HG03520 (cell line): ENCODE measurements at regions not wholly inside any gene's neighbourhood (a gene's known extent, or its start where the extent isn't known, plus 50 kb on each side); places are given as distances from the start of the nearest gene placed in this dataset.
"Not testable (repeated sequence)": the region's sequence is repeated elsewhere in the genome, so short reads cannot be mapped to it uniquely, and the experiment has no call there.

Source experiments
- ATAC-seq: cut with Tn5 transposase; IDR thresholded peaks from one replicate; pipeline ENCODE4 v1.9.1; 2021; ENCODE audit warnings: mild to moderate bottlenecking, moderate library complexity; ENCODE audit not compliant: unreplicated experiment

DNA sequence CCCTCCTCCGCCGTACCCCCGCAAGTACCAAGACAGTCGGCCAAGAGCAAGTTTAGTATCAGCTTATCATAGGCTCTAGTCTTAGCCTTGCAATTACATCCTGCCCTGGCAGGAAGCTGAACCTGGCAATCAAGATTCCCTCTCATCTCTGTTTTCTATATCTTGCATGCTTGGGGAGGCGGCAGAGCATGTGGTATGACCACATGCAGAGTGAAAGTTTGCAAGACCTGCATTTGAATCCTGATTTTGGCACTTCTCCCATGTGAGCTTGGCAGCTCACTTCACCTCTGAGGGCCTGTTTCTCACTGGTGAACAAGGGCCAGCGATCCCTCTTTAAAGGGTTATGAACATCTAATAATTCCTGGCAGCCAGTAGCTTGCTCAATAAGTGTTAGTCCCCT, 106.1 kb upstream of the FRMD4B start:
- ATAC-seq = no peak

DNA sequence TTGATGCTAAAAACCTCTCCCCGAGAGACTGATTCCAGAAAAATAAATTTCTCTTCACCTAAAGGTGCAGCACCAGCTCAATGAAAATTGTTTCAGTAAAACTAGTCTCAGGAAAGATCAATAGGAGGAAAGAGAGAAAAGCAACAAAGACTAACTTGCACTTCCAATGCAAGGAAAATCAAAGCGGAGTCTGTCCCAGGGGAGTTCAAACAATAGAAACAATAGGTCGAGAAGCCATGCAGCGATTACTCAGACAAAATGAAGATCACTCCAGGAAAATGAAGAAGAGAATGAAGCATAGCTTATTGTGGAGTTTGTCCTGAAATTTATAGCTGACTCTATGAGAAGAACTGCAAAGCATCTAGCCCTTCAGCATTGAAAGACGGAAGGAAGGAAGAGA, 105.1 kb upstream of the FRMD4B start:
- no peak for ATAC-seq

DNA sequence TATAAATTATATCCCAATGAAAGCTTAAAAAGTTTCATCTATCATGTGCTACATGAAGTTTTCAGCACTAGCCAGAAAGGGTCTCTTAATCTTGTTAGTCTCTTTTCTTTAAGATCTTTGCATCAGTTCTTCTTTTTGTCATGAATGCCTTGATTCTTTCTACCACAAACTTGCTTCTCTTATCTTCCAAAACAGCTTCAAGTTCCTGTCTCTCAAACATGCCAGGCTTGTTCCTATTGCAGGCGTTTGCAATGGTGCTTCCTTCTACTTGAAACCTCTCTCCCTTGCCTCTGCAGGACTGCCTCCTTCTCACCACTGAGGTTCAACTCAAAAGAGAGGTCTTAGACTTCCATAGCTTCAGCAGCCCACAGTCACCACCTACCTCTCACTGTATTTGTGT, 104.3 kb upstream of the FRMD4B start:
- ATAC-seq = no peak

DNA sequence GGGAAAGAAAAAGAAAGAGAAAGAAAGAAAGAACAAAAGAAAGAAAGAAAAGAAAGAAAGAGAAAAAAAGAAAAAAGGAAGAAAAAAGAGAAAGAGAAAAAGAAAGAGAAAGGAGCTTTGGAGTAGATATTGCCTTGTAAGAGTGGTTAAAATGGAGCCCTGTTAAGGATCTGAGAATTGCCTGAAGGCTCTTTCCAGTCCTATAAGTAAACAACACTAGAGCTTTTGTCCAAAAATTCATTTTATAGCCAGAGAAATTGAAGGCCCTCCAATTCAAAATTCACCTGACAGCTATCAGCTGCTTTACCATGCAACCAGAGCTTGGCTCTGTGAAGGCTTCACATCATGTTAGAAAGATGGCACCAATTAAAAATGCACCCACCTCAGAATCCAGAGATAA, 102.1 kb upstream of the FRMD4B start:
- ATAC-seq = no peak

DNA sequence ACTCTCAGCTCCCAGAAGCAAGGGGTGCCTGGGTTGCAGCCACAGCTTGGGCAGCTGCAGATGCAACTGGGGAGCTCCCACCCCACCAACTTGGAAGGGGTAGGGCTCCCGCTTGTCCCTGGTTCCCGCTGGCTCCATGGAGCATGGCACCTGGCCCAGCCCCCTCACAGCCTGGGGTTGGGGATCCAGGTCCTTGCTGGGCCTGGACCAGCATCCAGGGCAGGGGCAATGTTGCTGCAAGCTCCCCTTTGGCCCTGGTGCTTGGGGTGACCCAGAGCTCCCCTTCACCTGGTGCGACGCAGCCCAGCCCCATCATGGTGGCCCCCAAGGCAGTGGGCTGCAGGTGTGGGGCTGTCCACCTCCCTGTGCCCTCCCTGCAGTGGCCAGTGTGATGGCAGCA, 99.6 kb upstream of the FRMD4B start:
- ATAC-seq = no peak

DNA sequence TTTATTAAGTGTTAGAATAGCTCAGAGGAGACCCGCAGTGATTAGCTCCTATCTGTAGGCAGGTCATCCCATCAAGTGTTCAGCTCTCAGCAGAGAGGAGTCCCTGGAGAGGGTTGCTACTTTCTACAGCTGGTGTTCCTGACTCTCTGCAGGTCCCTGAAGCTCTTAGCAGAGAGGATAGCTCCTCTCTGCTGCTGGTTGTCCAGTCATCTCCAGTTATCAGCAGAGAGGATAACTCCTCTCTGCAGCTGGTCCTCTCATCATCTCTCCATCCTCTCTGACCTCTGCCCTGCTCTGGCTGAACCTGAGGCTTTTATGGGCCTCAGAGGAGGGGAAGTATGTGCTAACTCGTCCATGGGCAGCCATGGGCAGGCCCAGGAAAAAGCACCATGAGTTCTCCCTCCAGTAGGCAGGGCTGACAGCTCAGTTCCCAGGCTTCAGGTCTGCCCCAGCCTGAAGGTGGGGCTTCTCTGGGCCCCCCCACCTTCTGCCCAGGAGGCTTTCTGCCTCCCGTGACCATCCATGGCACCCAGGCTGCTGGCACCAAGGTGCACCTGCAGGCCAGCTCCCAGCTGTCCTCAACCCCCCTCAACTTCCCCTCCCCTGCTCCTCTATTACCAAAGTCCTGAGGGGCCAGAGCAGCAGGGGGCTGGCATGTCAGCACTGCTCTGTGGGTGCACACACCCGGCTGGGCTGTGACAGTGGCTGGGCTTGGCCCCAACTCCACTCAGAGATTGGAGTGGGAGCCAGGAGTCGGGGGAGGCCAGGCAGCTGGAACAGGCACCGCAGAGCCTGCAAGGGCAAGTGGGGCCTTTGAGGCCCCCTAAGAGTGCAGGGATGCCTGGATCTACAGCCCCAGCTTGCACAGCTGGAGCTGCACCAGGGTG, 98.9 kb upstream of the FRMD4B start:
- no peak for ATAC-seq

DNA sequence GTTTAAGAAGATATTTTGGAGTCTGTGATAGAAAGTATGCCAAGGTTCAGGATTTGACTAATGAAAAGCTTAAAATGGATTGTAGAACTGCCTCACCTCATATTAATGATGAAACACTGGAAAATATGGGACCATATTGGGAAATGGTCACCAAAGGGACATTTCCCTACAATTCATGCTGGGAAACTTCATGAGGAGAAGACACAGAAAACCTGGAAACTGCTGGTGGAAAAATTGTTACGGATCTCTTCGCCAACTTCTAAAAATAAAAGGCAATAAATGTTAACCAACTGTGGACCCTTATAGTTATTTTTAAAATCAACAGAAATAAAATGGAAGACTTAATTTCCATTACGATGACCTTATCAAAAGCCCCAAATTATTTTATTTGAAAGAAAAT, 97.6 kb upstream of the FRMD4B start:
- no peak for ATAC-seq

DNA sequence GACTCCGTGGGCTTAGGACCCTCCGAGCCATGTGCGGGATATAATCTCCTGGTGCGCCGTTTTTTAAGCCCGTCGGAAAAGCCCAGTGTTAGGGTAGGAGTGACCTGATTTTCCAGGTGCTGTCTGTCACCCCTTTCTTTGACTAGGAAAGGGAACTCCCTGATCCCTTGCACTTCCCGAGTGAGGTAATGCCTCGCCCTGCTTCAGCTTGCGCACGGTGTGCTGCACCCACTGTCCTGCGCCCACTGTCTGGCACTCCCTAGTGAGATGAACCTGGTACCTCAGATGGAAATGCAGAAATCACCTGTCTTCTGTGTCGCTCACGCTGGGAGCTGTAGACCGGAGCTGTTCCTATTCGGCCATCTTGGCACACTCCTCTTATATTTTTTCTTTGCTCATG, 95.1 kb upstream of the FRMD4B start:
- ATAC-seq = not testable (repeated sequence)

DNA sequence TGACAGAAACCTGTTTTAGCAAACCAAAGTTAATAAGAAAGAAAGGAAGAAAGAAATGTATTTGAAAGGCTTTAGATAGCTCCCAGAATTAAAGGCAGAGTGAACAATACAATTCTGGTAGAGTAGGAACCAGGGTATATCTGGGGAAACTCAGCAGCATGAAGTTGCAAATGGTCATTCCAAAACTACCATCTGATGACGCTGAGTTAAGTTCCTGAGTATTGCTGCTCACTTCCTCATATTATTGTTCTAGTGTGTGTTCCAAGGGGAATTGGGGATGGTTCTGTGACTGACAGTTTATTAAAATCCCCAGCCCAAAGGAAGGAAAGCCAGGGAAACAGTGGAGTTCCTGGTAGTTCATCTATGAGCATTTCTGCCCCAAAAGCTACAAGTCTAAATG, 88.3 kb upstream of the FRMD4B start:
- no peak for ATAC-seq

DNA sequence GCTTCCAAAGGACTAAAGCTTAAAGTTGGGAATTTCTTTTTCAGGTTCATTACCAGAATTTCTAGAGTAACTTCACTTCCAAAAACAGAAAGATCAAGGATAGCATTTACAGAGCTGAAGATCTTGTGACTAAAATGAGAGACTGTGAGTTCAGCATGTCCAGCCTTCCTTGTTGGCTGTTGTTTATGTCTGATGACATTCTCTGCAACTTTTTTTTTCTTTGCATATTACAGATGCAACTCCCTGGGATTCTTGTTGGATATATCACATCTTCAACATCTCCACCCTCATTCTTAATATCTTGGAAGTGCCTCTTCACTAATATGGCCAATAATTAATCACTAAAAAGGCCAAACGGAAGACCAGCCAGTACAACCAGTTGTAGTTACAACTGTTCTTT, 86.2 kb upstream of the FRMD4B start:
- ATAC-seq = no peak

DNA sequence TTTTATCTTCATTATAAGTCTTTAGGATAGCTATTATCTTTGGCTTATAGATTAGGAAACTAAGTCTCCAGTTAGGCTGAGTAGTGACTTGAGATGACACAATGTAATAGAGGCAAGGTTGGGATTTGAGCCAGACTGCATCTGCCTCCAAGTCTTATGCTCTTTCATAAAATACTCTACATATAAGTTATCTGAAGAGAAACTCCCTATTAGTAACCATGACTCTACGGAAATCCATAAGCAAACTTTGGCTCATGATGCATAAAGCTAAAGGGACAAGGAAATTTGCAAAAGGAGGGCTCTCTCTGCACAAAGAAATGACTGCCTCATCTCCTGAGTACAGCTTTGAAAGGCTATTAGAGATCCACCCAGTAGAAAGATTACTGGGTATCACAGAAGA, 77.6 kb upstream of the FRMD4B start:
- ATAC-seq = no peak

DNA sequence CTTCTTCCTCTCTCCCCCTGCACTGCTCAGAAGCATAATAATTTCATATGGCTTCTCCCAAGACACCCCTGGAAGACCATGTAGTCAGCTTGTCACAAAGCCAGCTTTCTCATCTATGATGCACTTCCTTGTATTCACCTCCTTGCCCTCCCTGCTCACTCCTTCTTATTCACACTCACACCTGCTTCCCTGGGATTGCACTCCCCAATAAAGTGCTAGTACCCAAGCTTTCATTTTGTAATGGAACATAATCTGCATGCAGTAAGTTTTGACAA, 76.9 kb upstream of the FRMD4B start:
- no peak for ATAC-seq

DNA sequence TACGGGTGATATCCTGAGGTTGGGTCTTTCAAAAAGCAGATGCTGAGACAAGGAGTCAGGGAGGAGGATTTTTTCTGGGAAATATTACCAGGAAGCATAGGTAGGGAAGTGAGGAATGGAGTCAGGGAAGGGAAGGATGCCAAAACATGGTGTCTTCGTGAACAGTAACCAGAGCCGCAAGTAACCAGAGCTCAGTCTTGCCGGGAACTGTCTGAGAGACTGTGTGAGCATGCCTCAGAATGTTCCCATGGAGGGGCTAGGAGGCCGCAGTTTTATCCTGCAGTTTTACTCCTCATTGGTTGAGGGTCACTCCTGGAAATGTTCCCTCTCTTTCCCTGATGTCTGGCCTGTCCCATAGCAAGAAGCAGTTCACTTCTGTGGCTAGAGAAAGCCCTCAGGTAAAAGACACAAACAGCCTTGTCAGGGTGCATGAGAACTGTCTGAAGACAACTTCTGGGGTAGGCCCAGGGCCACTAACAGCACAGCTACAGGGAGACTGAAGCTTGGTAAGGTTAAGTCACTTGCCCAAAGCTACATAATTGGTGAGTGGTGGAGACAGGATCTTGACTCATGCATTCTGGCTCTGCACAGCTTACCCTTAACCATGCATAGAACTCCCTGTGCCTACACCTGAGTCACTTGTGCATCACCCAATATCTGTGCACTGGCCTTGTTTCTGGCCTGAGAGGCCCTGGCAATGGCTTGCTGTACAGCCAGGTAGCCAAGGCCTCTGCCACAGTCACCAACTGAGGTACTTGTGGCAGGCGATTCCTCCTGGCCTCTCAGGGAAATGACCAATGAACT, 76.3 kb upstream of the FRMD4B start:
- ATAC-seq = no peak

DNA sequence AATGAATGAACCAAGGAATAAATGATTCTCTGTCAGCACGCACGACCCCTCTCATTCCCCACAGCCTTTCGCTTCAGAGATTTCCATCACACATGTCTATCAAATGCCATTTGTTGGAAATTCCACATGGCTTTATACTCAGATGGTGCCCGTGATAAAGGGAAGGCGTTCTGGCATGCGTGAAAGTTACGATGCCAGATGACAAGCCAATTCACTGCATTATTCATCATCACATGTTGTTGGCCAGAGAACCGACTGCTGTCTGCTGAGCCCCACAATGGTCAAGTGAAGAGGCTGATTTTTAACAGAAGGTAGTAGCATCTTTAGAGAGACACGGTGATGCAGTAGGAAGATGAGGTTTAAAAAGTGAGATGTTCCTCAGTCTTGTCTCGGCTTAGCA, 74.1 kb upstream of the FRMD4B start:
- ATAC-seq = no peak

DNA sequence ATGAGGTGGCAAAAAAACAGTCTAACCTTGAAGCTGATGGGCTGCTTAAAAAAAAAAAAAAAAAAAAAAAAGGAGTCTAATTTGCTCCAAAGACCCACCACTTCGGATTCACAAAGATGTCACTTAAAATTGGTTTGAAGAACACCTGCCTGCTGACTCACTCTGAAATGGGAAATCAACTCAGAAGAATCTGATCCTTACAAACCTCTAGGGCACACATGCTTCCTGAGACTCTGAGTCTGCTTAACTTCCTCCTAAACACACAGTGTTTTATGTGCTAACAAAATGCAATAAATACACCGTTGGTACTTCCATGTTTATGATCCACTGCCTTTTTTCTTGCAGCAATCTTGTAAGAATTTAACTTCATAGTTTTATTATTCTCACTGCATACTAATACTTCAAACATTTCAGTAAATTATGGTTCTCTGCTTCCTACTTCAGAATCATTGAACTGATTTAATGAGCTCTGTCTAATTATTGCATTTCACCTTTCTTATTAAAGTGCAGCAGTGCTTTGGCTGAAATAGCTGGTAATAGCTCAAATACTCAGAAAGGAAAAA, 73.0 kb upstream of the FRMD4B start:
- ATAC-seq = no peak

DNA sequence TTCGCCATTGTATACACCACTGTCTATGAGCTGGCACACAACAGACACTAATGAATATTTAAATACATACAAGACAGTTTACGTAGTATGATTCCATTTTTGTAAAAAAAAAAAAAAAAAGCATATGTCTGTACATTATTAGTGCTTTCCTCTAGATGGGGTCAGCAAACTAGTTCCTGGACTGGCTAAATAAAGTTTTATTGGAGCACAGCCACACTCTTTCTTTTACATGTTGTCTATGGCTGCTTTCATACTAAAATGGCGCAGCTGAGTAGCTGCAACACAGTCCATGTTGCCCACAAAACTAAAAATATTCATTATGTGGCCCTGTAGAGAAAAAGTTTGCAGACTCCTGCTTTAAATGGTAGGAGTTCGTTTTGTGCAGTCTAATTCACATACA, 70.7 kb upstream of the FRMD4B start:
- no peak for ATAC-seq

DNA sequence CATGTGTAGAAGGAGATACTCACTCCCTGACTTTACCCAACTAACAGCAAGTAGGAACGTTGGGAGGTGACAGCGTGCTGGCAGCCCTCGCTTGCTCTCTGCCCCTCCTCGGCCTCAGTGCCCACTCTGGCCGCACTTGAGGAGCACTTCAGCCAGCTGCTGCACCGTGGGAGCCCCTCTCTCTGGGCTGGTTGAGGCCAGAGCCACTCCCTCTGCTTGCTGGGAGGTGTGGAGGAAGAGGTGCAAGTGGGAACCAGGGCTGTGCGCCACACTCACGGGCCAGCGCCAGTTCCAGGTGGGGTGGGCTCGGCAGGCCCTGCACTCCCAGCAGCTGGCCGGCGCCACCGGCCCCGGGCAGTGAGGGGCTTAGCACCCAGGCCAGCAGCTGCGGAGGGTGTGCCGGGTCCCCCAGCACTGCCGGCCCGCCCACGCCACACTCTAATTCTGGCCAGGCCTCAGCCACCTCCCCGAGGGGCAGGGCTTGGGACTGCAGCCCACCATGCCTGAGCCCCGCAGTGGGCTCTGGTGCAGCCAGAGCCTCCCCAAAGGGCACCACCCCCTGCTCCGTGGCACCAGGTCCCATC, 68.4 kb upstream of the FRMD4B start:
- no peak for ATAC-seq

DNA sequence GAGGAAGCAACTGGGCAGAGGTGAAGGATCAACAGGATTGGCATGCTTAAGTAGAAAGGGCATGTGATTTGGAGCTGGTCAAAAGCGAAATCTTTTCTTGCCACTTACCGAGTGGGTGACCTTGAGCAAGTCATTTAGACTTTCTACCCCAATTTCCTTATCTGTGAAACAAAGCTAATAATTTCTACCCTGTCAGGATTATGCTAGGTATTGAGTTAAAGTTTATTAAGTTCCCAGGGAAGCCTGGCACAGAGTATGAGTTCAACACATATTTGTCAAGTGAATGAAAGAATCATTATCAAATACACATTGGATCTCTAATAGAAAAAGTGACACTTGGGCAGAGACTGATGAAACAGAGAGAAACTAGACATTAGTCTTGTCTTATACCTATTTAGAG, 66.4 kb upstream of the FRMD4B start:
- ATAC-seq = no peak

DNA sequence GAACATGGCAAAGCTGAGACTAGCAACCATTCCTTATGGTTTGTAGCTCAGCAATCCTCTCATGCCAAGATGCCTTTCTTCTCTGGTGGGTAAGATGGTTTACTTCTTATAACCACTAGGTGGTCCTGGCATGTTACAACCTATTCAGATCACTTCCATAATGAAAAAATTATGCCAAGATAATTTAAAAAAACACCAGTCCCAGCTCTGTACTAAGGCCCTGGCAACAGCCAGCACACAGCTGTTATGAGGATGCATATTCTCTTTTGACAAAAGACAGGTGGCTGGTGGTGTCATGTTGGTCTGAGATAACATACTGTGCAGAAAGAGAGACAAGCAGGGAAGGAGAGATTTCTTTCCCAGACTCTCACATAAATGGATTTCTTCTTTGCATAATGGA, 65.7 kb upstream of the FRMD4B start:
- no peak for ATAC-seq

DNA sequence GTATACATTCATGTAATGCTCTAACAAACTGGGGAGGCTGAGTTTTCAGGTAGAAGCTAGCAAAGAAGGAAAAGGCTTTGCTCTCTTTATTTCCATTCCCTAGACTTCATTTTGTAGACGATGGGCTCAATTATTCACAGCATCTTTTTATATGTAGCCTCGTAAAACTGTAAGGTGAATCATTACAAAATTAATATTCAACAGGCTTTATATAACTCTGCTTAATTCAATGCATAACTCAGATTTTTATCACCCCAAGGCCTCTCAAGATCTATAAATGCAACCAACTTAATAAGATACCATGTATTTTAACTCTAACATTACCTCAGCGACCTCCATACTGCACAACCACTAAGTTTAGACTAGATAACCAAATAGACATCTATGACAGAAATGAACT, 63.0 kb upstream of the FRMD4B start:
- no peak for ATAC-seq

DNA sequence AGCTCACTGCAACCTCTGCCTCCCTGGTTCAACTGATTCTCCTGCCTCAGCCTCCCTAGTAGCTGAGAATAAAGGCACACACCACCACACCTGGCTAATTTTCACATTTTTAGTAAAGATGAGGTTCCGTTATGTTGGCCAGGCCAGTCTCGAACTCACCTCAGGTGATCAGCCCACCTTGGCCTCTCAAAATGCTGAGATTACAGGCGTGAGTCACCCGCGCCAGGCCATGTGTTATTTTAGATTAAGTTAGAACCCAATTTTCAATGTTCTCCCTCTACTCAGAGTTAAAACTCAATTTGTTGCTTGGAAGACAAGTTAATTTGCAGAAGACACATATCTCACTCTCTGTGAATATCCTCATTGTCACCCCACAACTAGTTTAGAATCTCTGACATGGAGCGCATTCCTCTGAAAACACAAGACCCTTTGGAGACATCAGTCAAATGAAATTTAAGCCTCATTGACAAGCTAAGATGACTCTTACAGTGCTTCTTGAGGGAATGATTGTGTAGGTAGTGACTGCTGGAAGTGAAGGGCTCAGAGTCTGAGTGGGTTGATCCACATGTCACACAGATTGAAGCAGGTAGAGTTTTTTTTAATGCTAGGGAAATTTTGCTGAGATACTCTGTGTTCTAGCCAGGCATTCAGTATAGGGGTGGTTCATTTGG, 60.6 kb upstream of the FRMD4B start:
- ATAC-seq = no peak
